IPS-15b (cell line): ENCODE measurements at regions not wholly inside any gene's neighbourhood (a gene's known extent, or its start where the extent isn't known, plus 50 kb on each side); places are given as distances from the start of the nearest gene placed in this dataset.

ENCODE experiments used
- H3K27me3 ChIP-seq: one replicate; pipeline ENCODE4 v1.6.1; 2013; ENCODE audit warnings: low read length; ENCODE audit not compliant: control insufficient read depth, insufficient read depth
- H3K36me3 ChIP-seq: one replicate; pipeline ENCODE4 v1.6.1; 2013; ENCODE audit warnings: low read length; ENCODE audit not compliant: control insufficient read depth, insufficient read depth
- H3K4me1 ChIP-seq: one replicate; pipeline ENCODE4 v1.6.1; 2013; ENCODE audit warnings: mild to moderate bottlenecking, low read length; ENCODE audit not compliant: control insufficient read depth, insufficient read depth
- H3K4me3 ChIP-seq: one replicate; pipeline ENCODE4 v1.5.1; 2013; ENCODE audit warnings: low read depth, low read length
- H3K9ac ChIP-seq: one replicate; pipeline ENCODE4 v1.6.1; 2013; ENCODE audit warnings: low read depth, mild to moderate bottlenecking, low read length
- H3K9me3 ChIP-seq: one replicate; pipeline ENCODE4 v1.6.1; 2013; ENCODE audit warnings: mild to moderate bottlenecking, low read length; ENCODE audit not compliant: control insufficient read depth, insufficient read depth

GRCh38 chr11:95503047-95503446, 272.0 kb upstream of the SESN3 start:
- no peak overlapping the region for H3K9ac ChIP-seq
- H3K4me1 ChIP-seq: peaks cover 3% of the 10 kb centered on the region
- H3K4me3 ChIP-seq: no peak overlapping the region
- no peaks in the 10 kb centered on the region for H3K9me3 ChIP-seq
- H3K36me3 ChIP-seq: no peaks in the 10 kb centered on the region
- H3K27me3 ChIP-seq: no peaks in the 10 kb centered on the region

GRCh38 chr11:95502522-95502921, 271.5 kb upstream of the SESN3 start:
- no peaks in the 10 kb centered on the region for H3K36me3 ChIP-seq
- H3K27me3 ChIP-seq: no peaks in the 10 kb centered on the region
- no peaks in the 10 kb centered on the region for H3K9me3 ChIP-seq
- peaks cover 3% of the 10 kb centered on the region for H3K4me1 ChIP-seq
- no peak overlapping the region for H3K4me3 ChIP-seq
- H3K9ac ChIP-seq: no peak overlapping the region

GRCh38 chr11:95501761-95502266, 270.8 kb upstream of the SESN3 start:
- no peak overlapping the region for H3K4me3 ChIP-seq
- H3K9ac ChIP-seq: no peak overlapping the region
- peaks cover 3% of the 10 kb centered on the region for H3K4me1 ChIP-seq
- H3K36me3 ChIP-seq: no peaks in the 10 kb centered on the region
- H3K27me3 ChIP-seq: no peaks in the 10 kb centered on the region
- H3K9me3 ChIP-seq: no peaks in the 10 kb centered on the region

GRCh38 chr11:95500466-95500865, 269.5 kb upstream of the SESN3 start:
- H3K27me3 ChIP-seq: no peaks in the 10 kb centered on the region
- H3K4me3 ChIP-seq: no peak overlapping the region
- no peaks in the 10 kb centered on the region for H3K9me3 ChIP-seq
- no peak overlapping the region for H3K9ac ChIP-seq
- H3K36me3 ChIP-seq: no peaks in the 10 kb centered on the region
- H3K4me1 ChIP-seq: peaks cover 3% of the 10 kb centered on the region

- Histone ChIP-seq H3K4me1 (peaks cover 3% of the 10 kb centered on the region), H3K4me3 (no peak overlapping the region), H3K9me3 (no peaks in the 10 kb centered on the region), H3K27me3 (no peaks in the 10 kb centered on the region), H3K36me3 (no peaks in the 10 kb centered on the region), H3K9ac (no peak overlapping the region)
These were observed 268.6 kb upstream of the SESN3 start for GRCh38 chr11:95499516-95500135.

GRCh38 chr11:95498722-95499425, 267.9 kb upstream of the SESN3 start:
- Histone ChIP-seq H3K4me3 (no peak overlapping the region), H3K4me1 (peaks cover 3% of the 10 kb centered on the region), H3K27me3 (no peaks in the 10 kb centered on the region), H3K9me3 (no peaks in the 10 kb centered on the region), H3K36me3 (no peaks in the 10 kb centered on the region), H3K9ac (no peak overlapping the region)

- Histone ChIP-seq H3K4me3 (no peak overlapping the region), H3K4me1 (peaks cover 3% of the 10 kb centered on the region), H3K9me3 (no peaks in the 10 kb centered on the region), H3K27me3 (no peaks in the 10 kb centered on the region), H3K9ac (no peak overlapping the region), H3K36me3 (no peaks in the 10 kb centered on the region)
These were observed 265.9 kb upstream of the SESN3 start for GRCh38 chr11:95496901-95497300.

- Histone ChIP-seq H3K4me3 (no peak overlapping the region), H3K9ac (no peak overlapping the region), H3K9me3 (no peaks in the 10 kb centered on the region), H3K4me1 (peaks cover 3% of the 10 kb centered on the region), H3K36me3 (no peaks in the 10 kb centered on the region), H3K27me3 (no peaks in the 10 kb centered on the region)
These were observed 264.7 kb upstream of the SESN3 start for GRCh38 chr11:95495706-95496105.

GRCh38 chr11:95494856-95495255, 263.9 kb upstream of the SESN3 start:
- Histone ChIP-seq H3K4me1 (peaks cover 3% of the 10 kb centered on the region), H3K27me3 (no peaks in the 10 kb centered on the region), H3K4me3 (no peak overlapping the region), H3K36me3 (no peaks in the 10 kb centered on the region), H3K9me3 (no peaks in the 10 kb centered on the region), H3K9ac (no peak overlapping the region)

- Histone ChIP-seq H3K9ac (no peak overlapping the region), H3K27me3 (no peaks in the 10 kb centered on the region), H3K4me1 (peaks cover 3% of the 10 kb centered on the region), H3K9me3 (no peaks in the 10 kb centered on the region), H3K4me3 (no peak overlapping the region), H3K36me3 (no peaks in the 10 kb centered on the region)
These were observed 263.2 kb upstream of the SESN3 start for GRCh38 chr11:95494167-95494566.

- H3K4me1 ChIP-seq: peaks cover 4% of the 10 kb centered on the region
- H3K4me3 ChIP-seq: no peak overlapping the region
- no peaks in the 10 kb centered on the region for H3K27me3 ChIP-seq
- H3K9ac ChIP-seq: no peak overlapping the region
- H3K9me3 ChIP-seq: no peaks in the 10 kb centered on the region
- H3K36me3 ChIP-seq: no peaks in the 10 kb centered on the region
These were observed 259.6 kb upstream of the SESN3 start for GRCh38 chr11:95490625-95491024.

- no peaks in the 10 kb centered on the region for H3K36me3 ChIP-seq
- H3K27me3 ChIP-seq: no peaks in the 10 kb centered on the region
- H3K9ac ChIP-seq: no peak overlapping the region
- H3K4me3 ChIP-seq: no peak overlapping the region
- H3K9me3 ChIP-seq: no peaks in the 10 kb centered on the region
- H3K4me1 ChIP-seq: peaks cover 4% of the 10 kb centered on the region
These were observed 256.9 kb upstream of the SESN3 start for GRCh38 chr11:95487938-95488337.
